GM23338 (cell line): ENCODE measurements at regions not wholly inside any gene's neighbourhood (a gene's known extent, or its start where the extent isn't known, plus 50 kb on each side); places are given as distances from the start of the nearest gene placed in this dataset.

Experiments
- ATAC-seq: fragments of 200-7000 bp; cut with Tn5 transposase; 3 replicates; pipeline ENCODE4 v1.9.1; 2020
- DNase-seq: peaks from one replicate; pipeline ENCODE4 v3.0.0-alpha.2; 2015; ENCODE audit warnings: low spot score
- H2AFZ ChIP-seq: fragments of 200-600 bp; sonication (generic); 2 replicates; pipeline ENCODE4 v1.8.0; 2016; ENCODE audit warnings: antibody characterized with exemption, mild to moderate bottlenecking, moderate library complexity
- H3F3A ChIP-seq: fragments of 200-600 bp; sonication (generic); replicated peaks from 2 replicates; pipeline ENCODE4 v1.8.0; 2017; ENCODE audit warnings: antibody characterized with exemption, mixed run types, low read depth
- H3K27ac ChIP-seq: fragments of 200-600 bp; sonication (generic); 2 replicates; pipeline ENCODE4 v1.6.1; 2016; ENCODE audit warnings: low read depth
- H3K27me3 ChIP-seq: fragments of 200-600 bp; sonication (generic); 2 replicates; pipeline ENCODE4 v1.8.0; 2016; ENCODE audit warnings: mild to moderate bottlenecking, mixed run types, moderate library complexity; ENCODE audit not compliant: insufficient read depth
- H3K36me3 ChIP-seq: fragments of 200-600 bp; sonication (generic); 2 replicates; pipeline ENCODE4 v1.8.0; 2016; ENCODE audit warnings: mild to moderate bottlenecking; ENCODE audit not compliant: insufficient read depth
- H3K4me1 ChIP-seq: fragments of 200-600 bp; sonication (generic); 2 replicates; pipeline ENCODE4 v1.8.0; 2016; ENCODE audit warnings: mild to moderate bottlenecking, moderate library complexity; ENCODE audit not compliant: insufficient read depth
- H3K4me2 ChIP-seq: fragments of 200-600 bp; sonication (generic); 2 replicates; pipeline ENCODE4 v1.7.1; 2017; ENCODE audit warnings: mixed run types
- H3K4me3 ChIP-seq: fragments of 200-600 bp; sonication (generic); 2 replicates; pipeline ENCODE4 v1.6.1; 2016; ENCODE audit warnings: mixed run types
- H3K79me2 ChIP-seq: fragments of 200-600 bp; sonication (generic); replicated peaks from 2 replicates; pipeline ENCODE4 v1.8.0; 2017; ENCODE audit warnings: mild to moderate bottlenecking; ENCODE audit not compliant: insufficient read depth
- H3K9me2 ChIP-seq: fragments of 200-600 bp; sonication (generic); 2 replicates; pipeline ENCODE4 v1.8.0; 2017; ENCODE audit not compliant: insufficient read depth
- H4K20me1 ChIP-seq: fragments of 200-600 bp; sonication (generic); replicated peaks from 2 replicates; pipeline ENCODE4 v1.8.0; 2017; ENCODE audit warnings: mild to moderate bottlenecking; ENCODE audit not compliant: insufficient read depth
- H3K27ac Mint-ChIP-seq: 2 replicates; pipeline ENCODE4 v1.8.0; 2020; ENCODE audit warnings: inconsistent platforms, mild to moderate bottlenecking, moderate library complexity, mixed read lengths
- H3K27me3 Mint-ChIP-seq: 3 replicates; pipeline ENCODE4 v1.8.0; 2022; ENCODE audit warnings: low read depth, mild to moderate bottlenecking, moderate library complexity, mixed read lengths, inconsistent platforms; ENCODE audit not compliant: insufficient read depth, poor library complexity
- H3K36me3 Mint-ChIP-seq: 3 replicates; pipeline ENCODE4 v1.8.0; 2021; ENCODE audit warnings: low read depth, mild to moderate bottlenecking, inconsistent platforms, moderate library complexity, mixed read lengths
- H3K4me1 Mint-ChIP-seq: 3 replicates; pipeline ENCODE4 v1.8.0; 2020; ENCODE audit warnings: mild to moderate bottlenecking, inconsistent platforms, mixed read lengths
- H3K4me3 Mint-ChIP-seq: 3 replicates; pipeline ENCODE4 v1.8.0; 2021; ENCODE audit warnings: moderate library complexity, mild to moderate bottlenecking, inconsistent platforms, mixed read lengths
- H3K9me3 Mint-ChIP-seq: 3 replicates; pipeline ENCODE4 v1.8.0; 2020; ENCODE audit warnings: moderate library complexity, mild to moderate bottlenecking, inconsistent platforms, mixed read lengths
- EZH2 ChIP-seq: fragments of 200-600 bp; sonication (generic); IDR thresholded peaks from one replicate; pipeline ENCODE4 v1.8.0; 2017; ENCODE audit warnings: antibody characterized with exemption, mild to moderate bottlenecking, low read depth; ENCODE audit not compliant: unreplicated experiment
- EZH2phosphoT487 ChIP-seq: fragments of 200-600 bp; sonication (generic); IDR thresholded peaks from one replicate; pipeline ENCODE4 v1.8.1; 2018; ENCODE audit warnings: antibody characterized with exemption; ENCODE audit not compliant: unreplicated experiment
- JUNB ChIP-seq: IDR thresholded peaks from one replicate; pipeline ENCODE4 v1.6.1; 2016; ENCODE audit warnings: antibody characterized with exemption; ENCODE audit not compliant: unreplicated experiment
- NANOG ChIP-seq: IDR thresholded peaks from 2 replicates; pipeline ENCODE4 v1.6.1; 2016; ENCODE audit warnings: antibody characterized with exemption, borderline replicate concordance
- POLR2AphosphoS5 ChIP-seq: IDR thresholded peaks from 2 replicates; pipeline ENCODE4 v1.6.1; 2016; ENCODE audit warnings: antibody characterized with exemption, low read depth
- REST ChIP-seq: IDR thresholded peaks from one replicate; pipeline ENCODE4 v1.6.1; 2018; ENCODE audit warnings: antibody characterized with exemption; ENCODE audit not compliant: unreplicated experiment
- STAT1 ChIP-seq: IDR thresholded peaks from one replicate; pipeline ENCODE4 v1.6.1; 2016; ENCODE audit warnings: antibody characterized with exemption; ENCODE audit not compliant: unreplicated experiment
- ZNF462 ChIP-seq: fragments of 250-450 bp; sonication (Bioruptor Pico); IDR thresholded peaks from 2 replicates; pipeline ENCODE4 v1.5.0; 2020; ENCODE audit warnings: mild to moderate bottlenecking, moderate library complexity

GRCh38 chr16:63907251-63907650 lies 1214.6 kb downstream of the CDH11 start:
- DNase-seq = no peak
- H3K27ac ChIP-seq = no peak overlapping the region
- no peaks in the 10 kb centered on the region for H3K79me2 ChIP-seq
- no peaks in the 10 kb centered on the region for H3K36me3 ChIP-seq
- H3K9me2 ChIP-seq = peaks cover 6% of the 10 kb centered on the region; the same call in 1 of the 2 replicates
- no peaks in the 10 kb centered on the region for H3K27me3 ChIP-seq
- no peaks in the 10 kb centered on the region for H3K4me1 Mint-ChIP-seq
- no peaks in the 10 kb centered on the region for H3F3A ChIP-seq
- no peaks in the 10 kb centered on the region for H3K36me3 Mint-ChIP-seq
- ATAC-seq = no peak
- no peaks in the 10 kb centered on the region for H3K9me3 Mint-ChIP-seq
- H3K4me3 ChIP-seq = no peak overlapping the region
- H3K27ac Mint-ChIP-seq = no peak overlapping the region
- TF ChIP-seq NANOG (no peak), POLR2AphosphoS5 (no peak), STAT1 (no peak), EZH2 (no peak), JUNB (no peak), ZNF462 (CRISPR knock-in tag) (no peak), EZH2phosphoT487 (no peak), REST (no peak)
- H3K27me3 Mint-ChIP-seq = no peaks in the 10 kb centered on the region
- H3K4me2 ChIP-seq = no peak overlapping the region
- no peak overlapping the region for H3K4me3 Mint-ChIP-seq
- H3K4me1 ChIP-seq = no peaks in the 10 kb centered on the region
- no peaks in the 10 kb centered on the region for H4K20me1 ChIP-seq
- H2AFZ ChIP-seq = no peak overlapping the region
